Loucy (cell line): ENCODE measurements at regions not wholly inside any gene's neighbourhood (a gene's known extent, or its start where the extent isn't known, plus 50 kb on each side); places are given as distances from the start of the nearest gene placed in this dataset.

Experiments
- EZH2phosphoT487 ChIP-seq: fragments of 200-600 bp; IDR thresholded peaks from 2 replicates; pipeline ENCODE4 v1.6.1; 2018; ENCODE audit warnings: antibody characterized with exemption, mild to moderate bottlenecking, moderate library complexity, borderline replicate concordance
- TF ChIP-seq, protein P1 (sequence below): fragments of 200-600 bp; sonication (generic); conservative IDR thresholded peaks from 2 replicates; pipeline ENCODE4 v1.5.1; 2014; ENCODE audit warnings: mild to moderate bottlenecking, antibody characterized with exemption, low read length

DNA sequence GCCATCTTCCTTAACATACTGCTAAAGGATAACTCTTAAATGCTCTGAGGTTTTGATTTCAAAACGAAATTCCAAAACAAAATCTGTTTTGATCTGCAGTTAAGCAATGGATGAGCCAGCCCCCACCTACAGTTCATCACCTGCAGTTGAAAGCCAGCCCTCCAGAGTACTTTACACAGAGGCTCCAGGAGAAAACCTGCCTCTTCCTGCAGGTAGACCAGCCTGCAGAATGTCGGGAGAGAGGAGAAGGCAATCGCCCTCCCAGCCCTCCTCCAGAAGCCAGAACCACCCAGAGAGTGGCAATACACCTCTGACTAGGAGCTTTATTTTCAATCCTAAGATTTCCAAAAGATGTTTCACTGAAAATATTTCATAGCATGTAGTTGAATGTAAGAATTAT lies 798.1 kb downstream of the GATA3 start:
- TF ChIP-seq, protein P1, sequence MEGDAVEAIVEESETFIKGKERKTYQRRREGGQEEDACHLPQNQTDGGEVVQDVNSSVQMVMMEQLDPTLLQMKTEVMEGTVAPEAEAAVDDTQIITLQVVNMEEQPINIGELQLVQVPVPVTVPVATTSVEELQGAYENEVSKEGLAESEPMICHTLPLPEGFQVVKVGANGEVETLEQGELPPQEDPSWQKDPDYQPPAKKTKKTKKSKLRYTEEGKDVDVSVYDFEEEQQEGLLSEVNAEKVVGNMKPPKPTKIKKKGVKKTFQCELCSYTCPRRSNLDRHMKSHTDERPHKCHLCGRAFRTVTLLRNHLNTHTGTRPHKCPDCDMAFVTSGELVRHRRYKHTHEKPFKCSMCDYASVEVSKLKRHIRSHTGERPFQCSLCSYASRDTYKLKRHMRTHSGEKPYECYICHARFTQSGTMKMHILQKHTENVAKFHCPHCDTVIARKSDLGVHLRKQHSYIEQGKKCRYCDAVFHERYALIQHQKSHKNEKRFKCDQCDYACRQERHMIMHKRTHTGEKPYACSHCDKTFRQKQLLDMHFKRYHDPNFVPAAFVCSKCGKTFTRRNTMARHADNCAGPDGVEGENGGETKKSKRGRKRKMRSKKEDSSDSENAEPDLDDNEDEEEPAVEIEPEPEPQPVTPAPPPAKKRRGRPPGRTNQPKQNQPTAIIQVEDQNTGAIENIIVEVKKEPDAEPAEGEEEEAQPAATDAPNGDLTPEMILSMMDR, result no peak
- TF ChIP-seq EZH2phosphoT487, result no peak
